HG02571 (cell line): ENCODE measurements at regions not wholly inside any gene's neighbourhood (a gene's known extent, or its start where the extent isn't known, plus 50 kb on each side); places are given as distances from the start of the nearest gene placed in this dataset.
"Not testable (repeated sequence)": the region's sequence is repeated elsewhere in the genome, so short reads cannot be mapped to it uniquely, and the experiment has no call there.

Experiments
- ATAC-seq: cut with Tn5 transposase; IDR thresholded peaks from one replicate; pipeline ENCODE4 v1.9.1; 2021; ENCODE audit warnings: mild to moderate bottlenecking, moderate library complexity; ENCODE audit not compliant: unreplicated experiment

DNA sequence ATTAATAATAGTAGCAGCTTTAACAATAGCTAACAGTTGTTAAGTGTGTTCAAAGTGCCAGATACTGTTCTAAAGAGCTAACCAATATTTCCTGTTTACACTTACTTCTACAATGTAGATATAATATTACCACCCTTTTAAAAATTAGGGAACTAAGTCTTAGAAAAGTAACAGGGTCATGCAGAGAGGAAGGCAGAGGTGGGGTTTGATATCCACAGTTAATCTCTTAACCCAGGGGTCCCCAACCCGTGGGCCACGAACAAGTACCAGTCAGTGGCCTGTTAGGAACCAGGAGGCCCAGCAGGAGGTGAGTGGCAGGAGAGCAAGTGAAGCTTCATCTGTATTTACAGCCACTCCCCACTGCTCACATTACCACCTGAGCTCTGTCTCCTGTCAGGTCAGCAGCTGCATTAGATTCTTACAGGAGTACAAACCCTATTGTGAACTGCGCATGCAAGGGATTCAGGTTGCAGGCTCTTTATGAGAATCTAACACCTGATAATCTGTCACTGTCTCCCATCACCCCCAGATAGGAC, 89.1 kb downstream of the ACTL7B start:
- no peak for ATAC-seq

DNA sequence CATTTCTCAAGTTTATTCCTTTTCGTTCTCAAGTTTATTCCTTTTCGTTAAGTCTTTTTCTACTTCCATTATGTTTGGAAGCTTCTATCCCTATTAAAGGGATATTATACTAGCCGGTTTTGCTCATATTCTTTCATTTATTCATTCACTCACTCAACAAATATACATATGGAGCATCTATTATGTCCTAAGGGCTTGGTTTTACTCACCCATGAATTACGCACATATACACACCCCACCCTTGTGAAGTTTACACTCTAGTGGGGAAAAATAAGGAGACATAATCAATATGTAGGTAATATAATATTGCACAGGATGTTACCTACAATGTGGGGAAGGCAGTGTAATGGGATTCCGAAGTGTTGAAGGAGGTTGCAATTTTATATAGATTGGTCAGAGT, 90.5 kb downstream of the ACTL7B start:
- no peak for ATAC-seq

DNA sequence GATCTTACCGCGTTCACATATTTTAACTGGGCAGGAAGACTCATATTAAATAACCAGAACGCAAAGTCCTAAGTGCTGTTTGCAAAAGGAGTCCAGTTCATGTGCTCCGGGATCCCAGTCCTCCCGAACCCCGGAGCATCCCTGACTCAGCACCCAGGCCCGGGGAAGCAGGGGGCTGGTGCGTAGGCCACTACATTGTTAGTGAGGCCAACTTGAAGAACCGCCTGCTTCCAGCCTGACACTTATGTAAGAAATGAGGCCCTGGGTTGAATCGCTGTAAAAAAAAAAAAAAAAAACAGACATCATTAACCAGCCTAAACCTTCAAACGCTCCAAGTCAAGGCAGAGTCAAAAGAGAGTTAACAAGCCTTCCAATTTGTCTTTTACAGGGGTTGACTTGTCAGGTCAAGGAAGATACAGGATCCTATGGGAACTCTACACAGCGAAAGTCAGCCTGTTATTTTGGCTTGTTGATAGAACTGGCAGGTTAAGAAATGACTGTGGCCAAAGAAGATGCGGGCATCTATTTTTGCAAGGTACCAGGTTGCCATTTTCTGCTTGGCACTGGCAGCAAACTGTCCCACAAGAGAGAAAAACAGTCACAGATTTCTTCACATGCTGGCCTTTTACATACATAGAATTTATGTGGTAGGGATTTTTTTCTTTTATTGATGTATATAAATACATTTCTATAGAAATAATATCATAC, 93.3 kb downstream of the ACTL7B start:
- ATAC-seq, result no peak

DNA sequence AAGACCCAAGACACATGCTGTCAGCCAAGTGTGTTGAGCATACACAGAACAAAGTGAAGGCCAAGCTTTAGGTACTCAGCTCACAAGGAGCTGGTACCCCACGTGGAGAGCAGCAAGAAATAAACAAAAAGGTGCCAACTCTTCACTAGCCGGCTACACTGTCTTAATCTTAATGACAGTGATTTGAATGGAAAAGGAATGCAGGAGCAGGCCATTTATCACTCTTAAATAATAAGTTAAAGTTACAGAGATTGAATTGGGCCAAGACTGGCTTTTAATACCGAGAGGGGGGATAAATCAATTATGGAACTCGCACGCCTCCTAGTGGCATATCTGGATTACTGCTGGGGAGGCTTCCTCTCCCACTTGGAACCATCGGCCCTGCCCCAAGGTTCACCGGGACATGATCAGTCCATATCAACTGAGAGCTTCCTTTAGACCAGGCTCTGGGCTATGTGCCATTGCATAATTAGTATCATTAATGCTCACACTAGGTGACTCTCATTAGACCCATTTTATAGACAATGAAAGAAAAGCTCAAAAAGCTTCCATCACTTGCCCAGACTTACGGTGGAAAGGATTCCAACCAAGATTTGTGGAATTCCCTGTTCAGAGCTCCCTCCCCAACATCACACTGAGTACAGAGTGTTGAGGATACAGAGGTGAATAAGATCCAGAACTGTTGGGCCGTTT, 94.0 kb downstream of the ACTL7B start:
- no peak for ATAC-seq

DNA sequence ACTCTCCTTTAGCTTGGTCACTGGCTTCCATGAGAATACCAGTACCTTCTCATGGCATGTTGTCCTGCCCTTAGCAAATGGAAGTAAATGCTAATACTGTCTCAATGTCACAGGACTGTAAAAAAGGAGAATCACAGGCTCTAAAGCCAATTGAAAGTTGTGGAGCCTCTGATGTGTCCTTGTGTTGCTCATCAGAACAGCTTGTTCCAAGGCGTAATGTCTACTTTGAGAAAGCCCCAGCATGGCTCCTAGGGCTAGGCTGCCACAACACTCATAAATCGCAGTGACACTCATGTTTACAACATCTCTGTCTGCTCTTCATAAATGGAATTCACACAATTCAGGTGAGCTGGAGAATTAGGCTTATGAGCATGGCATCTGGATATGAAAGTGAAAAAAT, 94.9 kb downstream of the ACTL7B start:
- ATAC-seq, result no peak

DNA sequence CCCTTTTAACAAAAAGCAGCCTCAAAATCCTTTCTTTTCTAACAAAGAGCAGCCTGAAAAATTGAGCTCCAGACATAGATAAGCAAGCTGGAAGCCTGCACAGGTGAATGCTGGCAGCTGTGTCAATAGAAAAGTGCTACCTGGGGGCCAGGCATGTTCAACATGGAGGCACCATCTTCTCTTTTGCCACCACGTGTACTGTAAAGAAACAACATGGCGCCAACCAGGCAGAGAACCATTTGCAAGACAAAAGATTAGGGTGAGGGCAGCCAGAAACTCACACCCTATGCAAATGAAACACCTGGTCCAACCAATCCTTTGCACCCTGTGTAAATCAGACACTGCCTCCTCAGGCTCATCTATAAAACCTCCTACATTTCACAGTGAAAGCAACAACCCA, 96.0 kb downstream of the ACTL7B start:
- no peak for ATAC-seq

DNA sequence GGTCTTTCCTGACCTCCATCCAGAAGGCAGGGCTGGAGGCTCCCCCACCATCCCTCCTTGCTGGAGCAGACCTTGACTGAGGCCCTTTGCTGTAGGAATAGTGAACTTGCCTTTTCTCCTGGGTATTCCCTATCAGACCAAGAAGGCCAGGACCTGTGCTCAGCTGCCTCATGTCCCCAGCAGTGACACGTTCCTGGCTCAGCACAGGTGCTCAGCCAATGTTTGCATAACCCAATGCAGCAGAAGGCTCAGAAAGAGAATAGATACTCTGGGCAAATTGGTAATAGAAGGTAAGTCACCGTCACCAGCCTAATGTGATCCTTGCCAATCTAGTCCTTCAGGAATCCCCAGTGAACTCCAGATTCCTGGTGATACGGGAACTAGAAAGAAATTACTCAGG, 96.4 kb downstream of the ACTL7B start:
- no peak for ATAC-seq

DNA sequence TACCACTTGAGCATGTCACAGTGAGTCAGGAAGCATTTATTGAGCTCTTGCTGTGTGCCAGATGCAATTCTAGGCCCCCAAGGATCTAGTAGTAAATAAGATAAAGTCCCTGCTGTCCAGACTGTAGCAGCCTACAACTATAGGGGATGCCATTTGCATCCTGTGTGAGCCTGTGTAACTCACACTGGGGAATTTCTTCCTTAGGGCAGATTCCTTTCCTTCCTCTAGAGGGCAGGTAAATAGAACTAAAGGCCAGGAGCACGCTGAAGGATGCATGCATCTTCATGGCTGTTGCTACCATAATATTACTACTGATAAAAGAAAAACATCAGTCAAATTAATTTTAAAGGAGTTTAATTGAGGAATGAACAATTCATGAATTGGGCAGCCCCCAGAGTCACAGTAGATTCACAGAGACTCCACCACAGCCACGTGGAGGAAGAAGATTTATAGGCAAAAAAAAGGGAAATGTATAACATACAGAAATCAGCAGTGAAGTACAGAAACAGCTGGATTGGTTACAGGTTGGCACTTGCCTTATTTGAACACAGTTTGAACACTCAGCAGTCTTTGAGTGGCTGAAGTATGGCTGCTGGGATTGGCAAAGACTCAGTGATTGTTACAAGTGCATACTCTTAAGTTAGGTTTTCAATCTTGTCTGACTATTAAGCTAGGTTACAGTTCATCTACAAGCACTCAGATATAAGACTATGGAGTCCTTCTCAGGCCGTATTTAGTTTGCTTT, 98.9 kb downstream of the ACTL7B start:
- ATAC-seq, result no peak

DNA sequence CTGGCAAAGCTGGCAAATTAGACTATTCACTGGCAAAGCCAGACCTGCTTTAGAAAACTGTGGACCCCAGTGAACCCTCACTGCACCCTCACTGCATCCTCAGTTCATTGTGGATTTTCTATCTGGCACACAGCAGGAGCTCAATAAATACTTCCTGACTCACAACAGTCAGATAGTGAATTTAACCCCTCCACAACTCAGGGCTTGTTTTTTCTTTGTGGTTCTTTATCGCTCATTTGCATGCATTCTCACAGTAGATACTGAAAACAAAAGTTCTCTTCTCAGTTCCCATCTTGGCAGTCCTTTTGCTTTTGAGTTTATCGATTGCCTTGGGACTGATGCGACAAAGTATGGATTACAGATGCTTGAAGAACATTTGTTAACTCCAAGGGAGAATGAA, 99.8 kb downstream of the ACTL7B start:
- no peak for ATAC-seq

DNA sequence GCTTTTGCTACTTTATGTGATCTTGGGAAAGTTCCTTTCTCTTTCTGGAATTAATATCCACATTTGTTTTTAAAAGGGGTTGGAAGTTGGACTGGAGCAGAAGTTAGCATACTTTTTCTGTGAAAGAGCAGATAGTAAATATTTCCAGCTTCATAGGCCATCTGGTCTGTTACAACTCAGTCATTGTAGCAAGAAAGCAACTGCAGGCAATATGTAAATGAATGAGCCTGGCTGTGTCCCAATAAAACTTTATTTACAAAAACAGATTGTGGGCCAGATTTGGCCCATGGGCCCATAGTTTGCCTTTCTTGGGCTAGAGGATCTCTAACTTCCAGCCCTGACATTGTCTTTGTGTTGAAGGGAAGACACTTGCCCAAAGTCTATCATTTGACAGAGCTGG, 104.4 kb downstream of the ACTL7B start:
- no peak for ATAC-seq

DNA sequence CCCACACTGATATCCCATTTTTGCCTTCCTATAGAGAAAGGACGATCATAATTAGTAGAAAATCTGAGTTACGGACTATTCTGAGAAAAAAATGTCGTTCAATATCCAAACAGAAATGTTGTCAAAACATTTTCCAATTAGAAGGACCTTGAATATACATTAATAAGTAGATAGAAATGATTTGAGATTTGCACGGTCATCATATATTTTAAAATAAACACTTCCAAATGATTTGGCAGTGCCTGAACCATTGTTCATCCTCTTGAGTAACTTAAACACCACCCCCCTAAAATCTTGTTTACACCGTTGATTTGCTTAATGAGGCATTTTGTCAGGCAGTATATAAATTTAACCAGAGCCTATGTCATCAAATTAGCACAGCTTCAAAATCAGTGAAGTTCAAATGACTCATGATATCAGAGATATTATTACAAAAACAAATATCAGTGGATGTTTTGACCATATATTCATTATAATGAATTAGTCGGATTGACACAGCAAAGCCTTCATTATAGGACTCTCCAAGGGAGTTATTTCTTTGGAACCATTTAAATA, 105.0 kb downstream of the ACTL7B start:
- ATAC-seq, result no peak

DNA sequence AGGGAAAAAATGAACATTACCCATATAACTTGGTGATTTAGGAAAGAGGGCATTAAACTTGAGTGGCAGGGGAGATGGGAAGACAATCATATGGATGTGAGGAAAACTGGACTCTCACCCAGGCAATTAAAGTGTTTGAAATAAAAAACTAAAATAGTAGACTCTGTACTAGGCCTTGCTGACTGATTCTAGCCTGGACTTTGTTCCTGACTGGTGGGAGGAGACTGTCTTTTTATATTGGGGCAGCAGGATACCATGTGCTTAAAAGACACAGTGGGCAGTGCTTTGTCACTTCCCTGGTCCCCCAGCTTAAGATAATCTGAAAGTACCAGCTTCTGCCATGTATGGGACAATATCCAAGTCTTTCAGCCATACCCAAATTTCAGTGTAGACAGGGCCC, 107.0 kb downstream of the ACTL7B start:
- no peak for ATAC-seq

DNA sequence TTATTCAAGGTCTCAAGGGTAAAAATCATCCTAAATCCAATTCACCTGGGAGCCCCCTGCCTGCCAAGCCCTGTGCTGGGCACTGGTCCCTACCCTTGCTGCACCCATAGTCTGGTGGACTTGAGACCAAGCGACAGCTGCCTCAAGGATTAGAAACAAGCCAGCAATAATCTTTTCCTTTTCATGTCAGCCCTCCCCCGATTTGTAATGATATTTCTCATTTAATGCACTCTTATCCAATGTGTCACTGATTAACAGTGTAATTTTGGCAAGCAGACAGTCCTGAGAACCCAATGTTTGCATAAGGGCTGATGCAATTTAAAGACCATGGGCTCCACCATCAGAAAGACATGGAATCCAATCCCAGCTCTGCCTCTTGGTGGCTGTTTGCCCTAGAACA, 108.9 kb downstream of the ACTL7B start:
- ATAC-seq, result no peak

DNA sequence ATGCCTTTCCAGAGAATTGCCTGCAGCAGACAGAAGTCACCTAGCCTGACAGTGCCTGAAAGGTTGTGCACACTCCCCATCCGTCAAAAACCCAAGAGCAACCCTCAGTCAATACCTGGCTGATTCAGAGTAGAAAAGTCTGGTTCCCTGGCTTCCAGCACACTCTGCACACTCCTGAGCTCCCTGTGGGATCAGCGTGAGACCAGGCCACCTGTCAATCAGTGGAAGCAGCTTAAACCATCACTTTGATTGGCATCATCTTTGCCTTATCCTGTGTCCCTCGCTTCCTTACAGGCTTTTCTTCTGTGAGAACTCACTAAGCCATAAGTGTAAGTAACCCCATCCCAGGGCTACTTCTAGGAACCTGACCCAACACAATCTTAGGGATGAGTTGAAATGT, 109.8 kb downstream of the ACTL7B start:
- no peak for ATAC-seq

DNA sequence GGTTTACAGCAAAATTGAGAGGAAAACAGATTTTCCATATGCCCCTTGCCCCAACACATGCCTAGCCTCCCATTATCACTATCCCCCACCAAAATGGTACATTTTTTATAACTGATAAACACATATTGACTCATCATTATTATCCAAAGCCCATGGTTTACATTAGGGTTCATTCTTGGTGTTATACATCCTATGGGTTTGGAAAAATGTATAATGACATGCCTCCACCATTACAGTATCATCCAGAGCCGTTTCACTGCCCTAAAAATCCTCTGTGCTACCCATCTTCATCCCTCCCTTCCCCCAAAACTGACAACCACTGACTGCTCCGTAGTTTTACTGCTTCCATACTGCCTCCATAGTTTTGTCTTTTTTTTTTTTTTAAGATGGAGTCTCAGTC, 111.1 kb downstream of the ACTL7B start:
- ATAC-seq, result no peak

DNA sequence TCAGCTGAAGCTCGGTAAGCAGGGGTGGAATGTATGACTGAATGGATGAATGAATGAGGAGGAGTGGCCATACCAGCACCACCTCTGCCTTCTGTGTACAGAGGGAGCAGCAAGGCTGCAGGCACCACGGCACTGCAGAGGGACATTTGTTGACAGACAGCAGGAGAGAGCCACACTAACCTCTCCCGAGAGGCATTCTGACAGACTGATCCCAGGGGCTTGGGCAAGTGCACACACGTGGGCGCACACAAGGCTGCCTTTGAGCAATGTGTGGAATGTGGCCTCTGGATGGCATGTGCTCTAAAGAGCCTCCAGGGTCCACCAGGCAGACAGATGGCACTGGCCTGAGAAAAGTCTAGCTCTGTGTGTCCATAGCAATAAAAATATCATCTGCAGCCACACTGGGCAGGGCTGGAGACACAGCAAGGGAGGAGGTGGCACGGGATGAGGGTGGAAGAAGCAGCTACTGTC, 111.8 kb downstream of the ACTL7B start:
- ATAC-seq, result no peak

DNA sequence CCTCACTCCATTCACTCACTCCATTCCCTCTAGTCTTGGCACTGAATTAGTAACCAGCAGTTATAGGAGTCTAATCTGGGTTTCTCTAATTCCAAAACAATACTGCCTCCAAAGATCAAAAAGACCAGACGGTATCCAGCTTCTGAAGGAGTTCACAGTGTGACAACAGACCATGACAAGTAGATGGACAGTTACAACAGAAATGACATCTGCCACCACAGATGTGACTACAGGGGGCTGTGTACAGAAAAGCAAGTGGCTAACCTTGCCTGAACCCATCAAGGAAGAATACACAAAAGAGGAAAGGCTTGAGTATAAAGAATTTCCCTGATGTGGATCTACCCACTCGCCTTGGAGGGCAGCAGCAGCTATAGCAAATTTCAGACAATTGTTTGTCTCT, 112.4 kb downstream of the ACTL7B start:
- no peak for ATAC-seq

DNA sequence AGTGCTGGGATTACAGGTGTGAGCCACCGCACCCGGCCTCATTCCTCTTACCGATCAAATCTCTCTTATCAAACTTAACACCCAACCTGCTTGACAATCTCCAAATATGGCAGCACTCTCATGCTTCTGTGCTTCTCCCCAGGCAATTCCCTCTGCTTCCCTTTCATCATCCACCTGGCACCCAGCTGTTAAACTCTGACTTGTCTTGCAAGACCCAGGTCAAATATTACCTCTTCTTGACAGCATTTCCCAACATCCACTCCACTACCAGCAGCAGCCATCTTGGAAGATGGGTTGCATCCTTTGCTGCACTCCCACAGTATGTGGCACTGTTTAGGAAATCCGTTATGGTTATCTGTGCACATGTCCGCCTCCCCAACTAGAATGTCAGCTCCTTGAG, 113.6 kb downstream of the ACTL7B start:
- no peak for ATAC-seq

DNA sequence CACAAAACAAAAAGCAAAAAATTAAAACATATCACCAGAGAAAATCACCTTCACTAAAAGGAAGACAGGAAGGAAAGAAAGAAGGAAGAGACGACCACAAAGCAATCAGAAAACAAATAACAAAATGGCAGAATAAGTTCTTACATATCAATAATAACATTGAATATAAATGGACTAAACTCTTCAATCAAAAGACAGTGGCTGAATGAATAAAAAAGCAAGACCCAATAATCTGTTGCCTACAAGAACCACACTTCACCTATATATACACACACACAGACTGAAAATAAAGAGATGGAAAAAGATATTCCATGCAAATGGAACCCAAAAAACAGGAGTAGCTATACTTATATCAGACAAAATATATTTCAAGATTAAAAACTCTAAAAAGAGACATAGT, 124.5 kb downstream of the ACTL7B start:
- ATAC-seq, result not testable (repeated sequence)

DNA sequence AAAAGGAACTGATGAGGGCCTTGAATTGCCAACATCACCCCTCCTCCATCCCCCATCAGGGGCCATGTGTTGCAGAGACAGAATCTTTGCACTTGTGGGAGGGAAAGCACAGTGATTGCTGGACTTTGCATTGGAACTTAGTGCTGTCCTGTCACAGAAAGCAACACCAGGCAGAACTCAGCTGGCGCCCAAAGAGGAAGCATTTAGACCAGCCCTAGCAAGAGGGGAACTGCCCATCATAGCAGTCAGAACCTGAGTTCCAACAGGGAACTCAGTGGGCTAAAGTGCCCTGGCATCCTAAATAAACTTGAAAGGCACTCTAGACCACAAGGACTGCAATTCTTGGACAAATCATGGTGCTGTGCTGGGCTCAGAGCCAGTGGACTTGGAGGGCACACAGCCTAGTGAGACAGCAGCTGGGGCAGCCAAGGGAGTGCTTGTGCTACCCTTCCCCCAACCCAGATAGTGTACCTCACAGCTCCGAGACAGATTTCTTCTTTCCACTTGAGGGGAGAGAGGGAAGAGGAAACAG, 128.1 kb downstream of the ACTL7B start:
- no peak for ATAC-seq

DNA sequence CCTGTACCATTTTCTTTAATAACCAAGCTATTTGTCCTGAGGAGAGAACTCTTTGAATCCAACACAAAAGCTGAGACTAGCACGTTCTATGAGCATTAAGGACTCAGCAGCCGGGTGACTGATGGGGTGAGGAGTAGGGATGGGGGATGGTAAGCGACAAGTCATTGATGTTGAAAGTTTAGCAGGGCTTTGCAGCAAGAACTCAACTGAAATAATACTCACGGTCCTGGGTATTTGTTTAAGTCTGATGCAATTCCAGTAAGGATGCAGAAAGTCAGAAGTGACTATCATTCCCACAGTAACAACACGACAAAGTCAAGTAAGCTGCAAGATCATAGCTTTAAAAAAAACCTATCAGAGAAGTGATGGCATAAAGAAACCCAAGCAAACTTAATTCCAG, 131.1 kb downstream of the ACTL7B start:
- no peak for ATAC-seq
